AG09319 (cell line): ENCODE measurements at regions not wholly inside any gene's neighbourhood (a gene's known extent, or its start where the extent isn't known, plus 50 kb on each side); places are given as distances from the start of the nearest gene placed in this dataset.

Experiments used
- DNase-seq: peaks from one replicate; pipeline ENCODE4 v3.0.0-alpha.2; 2010; ENCODE audit warnings: low read depth; ENCODE audit errors: extremely low read depth
- TF ChIP-seq, protein P1 (sequence below): IDR thresholded peaks from 2 replicates; pipeline ENCODE4 v1.5.1; 2011; ENCODE audit warnings: low read depth, mild to moderate bottlenecking, inconsistent platforms, low read length, moderate library complexity

DNA sequence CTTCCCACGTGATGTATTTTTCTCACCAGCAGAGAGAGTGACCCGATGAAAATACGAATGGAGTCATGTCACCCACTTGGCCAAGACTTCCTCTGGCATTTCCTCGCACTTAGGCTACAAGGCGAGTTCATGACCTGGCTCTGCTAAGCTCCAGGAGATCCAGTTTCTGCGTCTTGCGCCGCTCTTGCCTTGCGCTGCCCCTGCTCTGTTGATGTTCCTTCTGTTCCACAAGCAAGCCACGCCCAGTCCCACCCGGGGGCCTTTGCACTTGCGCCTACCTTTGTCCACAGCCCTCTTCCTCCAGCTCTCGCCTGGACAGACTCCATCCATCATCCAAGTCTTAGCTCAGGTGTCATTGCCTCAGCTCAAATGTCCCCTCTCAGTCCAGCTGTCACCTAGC is 116.3 kb upstream of the SHH start:
- TF ChIP-seq, protein P1, sequence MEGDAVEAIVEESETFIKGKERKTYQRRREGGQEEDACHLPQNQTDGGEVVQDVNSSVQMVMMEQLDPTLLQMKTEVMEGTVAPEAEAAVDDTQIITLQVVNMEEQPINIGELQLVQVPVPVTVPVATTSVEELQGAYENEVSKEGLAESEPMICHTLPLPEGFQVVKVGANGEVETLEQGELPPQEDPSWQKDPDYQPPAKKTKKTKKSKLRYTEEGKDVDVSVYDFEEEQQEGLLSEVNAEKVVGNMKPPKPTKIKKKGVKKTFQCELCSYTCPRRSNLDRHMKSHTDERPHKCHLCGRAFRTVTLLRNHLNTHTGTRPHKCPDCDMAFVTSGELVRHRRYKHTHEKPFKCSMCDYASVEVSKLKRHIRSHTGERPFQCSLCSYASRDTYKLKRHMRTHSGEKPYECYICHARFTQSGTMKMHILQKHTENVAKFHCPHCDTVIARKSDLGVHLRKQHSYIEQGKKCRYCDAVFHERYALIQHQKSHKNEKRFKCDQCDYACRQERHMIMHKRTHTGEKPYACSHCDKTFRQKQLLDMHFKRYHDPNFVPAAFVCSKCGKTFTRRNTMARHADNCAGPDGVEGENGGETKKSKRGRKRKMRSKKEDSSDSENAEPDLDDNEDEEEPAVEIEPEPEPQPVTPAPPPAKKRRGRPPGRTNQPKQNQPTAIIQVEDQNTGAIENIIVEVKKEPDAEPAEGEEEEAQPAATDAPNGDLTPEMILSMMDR, result no peak
- no peak for DNase-seq

DNA sequence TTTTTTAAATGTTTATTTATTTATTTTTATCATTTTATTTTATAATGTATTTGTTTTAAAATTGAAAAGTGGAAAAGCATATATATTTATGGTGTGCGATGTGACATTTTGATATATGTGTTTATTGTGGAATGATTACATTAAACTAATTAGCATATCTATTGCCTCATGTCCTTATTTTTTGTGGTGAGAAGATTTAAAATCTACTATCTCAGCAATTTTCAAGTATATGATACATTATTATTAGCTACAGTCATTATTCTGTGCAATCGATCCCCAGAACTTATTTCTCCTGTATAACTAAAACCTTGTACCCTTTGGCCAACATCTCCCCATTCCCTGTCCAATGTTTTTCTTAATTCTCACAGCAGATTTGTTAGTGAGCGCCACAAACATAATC is 115.6 kb upstream of the SHH start:
- no peak for DNase-seq
- TF ChIP-seq, protein P1, result no peak

- TF ChIP-seq, protein P1, result no peak
- no peak for DNase-seq
These were observed 113.4 kb upstream of the SHH start for GRCh38 chr7:155925682-155926081.

GRCh38 chr7:155922067-155922816 is 110.0 kb upstream of the SHH start:
- TF ChIP-seq, protein P1, result no peak
- DNase-seq, result no peak

DNA sequence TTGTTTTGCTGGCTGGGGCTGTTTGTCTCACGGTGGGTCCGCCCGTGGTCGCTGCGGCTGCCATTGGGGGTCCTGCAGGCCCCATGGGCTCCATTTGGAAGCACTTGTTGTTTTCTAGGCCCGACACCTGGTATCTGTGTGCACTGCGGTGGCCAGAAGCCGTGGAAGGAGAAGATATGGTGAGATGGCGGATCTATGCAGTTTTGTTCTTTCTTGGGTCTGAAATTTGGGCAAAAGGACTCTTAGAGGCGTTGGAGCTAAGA is 109.5 kb upstream of the SHH start:
- DNase-seq, result no peak
- TF ChIP-seq, protein P1, result no peak

- TF ChIP-seq, protein P1, result no peak
These were observed 109.0 kb upstream of the SHH start for GRCh38 chr7:155921086-155921803.

GRCh38 chr7:155920068-155920461 is 107.8 kb upstream of the SHH start:
- no peak for DNase-seq
- TF ChIP-seq, protein P1, result no peak

More at GRCh38 chr7:155921086-155921803, 109.0 kb upstream of the SHH start:
- no peak for DNase-seq
